ENCODE measurements at regions not wholly inside any gene's neighbourhood (a gene's known extent, or its start where the extent isn't known, plus 50 kb on each side); places are given as distances from the start of the nearest gene placed in this dataset.
"Not testable (repeated sequence)": the region's sequence is repeated elsewhere in the genome, so short reads cannot be mapped to it uniquely, and the experiment has no call there.

DNA sequence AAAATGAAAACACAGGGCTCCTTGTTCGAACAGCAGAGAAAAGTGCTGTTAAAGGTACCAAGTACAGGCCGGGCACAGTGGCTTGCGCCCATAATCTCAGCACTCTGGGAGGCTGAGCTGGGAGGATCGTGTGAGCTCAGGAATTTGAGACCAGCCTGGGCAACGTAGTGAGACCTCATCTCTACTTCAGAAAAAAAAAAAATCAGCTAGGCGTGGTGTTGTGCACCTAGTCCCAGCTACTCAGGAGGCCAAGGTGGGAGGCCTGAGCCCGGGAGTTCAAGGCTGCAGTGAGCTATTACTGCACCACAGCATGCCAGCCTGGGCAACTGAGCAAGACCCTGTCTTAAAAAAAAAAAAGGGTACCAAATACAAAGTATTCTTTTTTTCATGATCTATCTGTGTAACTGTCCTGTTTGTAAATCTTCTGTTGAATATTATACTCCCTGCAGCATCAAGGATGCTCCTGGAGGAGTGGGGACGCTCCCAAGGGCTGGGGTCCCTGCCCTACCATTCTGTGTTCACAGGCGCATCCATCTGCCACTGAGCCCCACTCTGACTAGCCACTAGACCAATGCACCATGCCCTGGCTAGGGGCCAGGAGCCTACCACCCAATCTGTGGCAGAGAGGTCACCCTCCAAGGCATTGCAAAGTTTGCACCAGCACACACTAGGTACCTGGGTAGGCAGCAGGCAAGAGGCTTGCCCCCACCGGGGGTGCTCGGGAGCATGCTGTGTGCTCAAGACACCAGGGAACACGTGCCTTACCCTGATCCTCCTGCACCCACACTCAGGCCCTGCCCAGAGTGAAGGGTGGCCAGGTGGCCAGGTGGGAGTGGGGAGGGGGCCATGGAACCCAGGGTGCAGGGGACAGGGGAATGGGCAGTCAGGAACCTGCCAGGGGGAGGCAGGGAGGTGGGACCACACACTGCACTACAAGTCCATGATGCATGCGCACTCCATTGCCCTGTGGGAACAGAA lies 67.3 kb upstream of the KMT2C start:
- DNase-seq: no peak

DNA sequence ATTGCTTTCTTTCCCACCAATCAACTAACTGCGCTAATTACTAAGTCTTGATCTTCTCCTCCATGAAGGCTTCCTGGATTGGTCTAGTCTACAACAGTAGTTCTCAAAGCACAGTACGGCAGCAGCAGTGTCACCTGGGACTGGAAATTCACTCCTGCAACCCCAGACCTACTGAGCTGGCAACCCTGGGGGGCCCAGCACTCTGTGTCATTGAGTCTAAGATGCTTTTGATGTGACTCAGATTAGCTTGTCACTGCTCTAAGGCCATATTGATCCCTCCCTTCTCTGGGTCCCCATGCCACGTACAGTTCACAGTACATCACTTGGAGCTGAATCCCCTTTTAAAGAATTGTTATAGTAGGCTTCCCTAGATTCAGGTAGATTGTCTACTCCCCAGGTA lies 65.7 kb upstream of the KMT2C start:
- DNase-seq: no peak

DNA sequence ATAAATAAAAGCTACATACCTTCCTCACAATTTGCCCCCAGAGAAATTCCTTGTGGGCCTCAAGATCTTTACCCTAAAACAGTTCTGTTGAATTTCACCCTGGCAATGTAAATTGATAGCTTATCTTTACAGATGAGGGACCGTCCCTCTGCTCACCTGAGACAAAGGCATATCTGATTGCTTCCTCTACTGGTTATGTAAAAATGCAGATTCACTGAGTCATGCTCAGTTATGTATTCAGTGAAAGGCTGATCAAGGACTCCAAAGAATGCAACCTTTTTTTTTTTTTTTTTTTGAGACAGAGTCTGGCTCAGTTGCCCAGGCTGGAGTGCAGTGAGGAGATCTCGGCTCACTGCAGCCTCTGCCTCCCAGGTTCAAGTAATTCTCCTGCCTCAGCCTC lies 64.2 kb upstream of the KMT2C start:
- not testable (repeated sequence) for DNase-seq

DNA sequence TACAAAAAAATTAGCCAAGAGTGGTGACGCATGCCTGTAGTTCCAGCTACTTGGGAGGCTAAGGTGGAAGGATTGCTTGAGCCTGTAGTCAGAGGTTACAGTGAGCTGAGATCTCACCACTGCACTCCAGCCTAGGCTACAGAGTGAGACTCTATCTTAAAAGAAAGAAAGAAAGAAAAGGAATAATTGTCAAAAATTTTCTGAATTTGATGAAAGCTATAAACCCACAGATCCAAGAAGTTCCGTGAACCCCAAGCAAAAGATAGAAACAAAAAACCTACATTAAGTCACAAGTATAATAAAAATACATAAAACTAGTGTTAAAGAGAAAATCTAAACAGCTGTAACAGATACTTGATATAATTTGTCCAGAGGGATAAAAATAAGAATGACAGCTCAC lies 60.1 kb upstream of the KMT2C start:
- DNase-seq: no peak

DNA sequence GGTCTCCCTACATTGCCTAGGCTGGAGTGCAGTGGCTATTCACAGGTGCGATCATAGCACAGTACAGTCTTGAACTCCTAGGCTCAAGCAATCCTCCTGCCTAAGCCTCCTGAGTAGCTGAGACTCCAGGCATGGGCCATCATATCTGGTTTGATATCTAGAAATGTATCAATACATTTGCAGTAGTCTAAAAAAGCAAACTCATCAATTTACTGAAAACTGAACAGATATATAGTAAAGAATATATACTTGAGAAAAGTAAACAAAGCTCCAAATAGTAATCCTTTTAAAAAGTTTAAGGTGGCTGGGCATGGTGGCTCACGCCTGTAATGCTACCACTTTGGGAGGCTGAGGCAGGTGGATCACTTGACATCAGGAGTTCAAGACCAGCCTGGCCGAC lies 57.1 kb upstream of the KMT2C start:
- DNase-seq: no peak

DNA sequence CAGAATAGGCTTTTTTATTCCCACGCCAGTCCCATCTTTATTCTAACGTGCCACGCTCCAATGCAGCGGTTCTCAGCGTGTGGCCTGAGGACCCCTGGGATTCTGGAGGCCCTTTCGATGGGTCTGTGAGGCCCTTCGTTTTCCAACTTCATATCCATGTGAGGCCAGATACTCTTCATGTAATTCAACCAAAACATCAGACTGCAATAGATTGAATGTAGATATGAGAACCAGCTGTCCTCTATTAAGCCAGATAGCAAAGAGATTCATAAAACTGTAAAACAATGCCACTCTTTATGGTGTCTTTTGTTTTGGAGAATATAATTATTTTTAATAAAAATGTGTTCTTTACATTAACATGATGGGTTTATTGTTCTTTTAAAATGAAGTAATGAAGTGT lies 53.2 kb upstream of the KMT2C start:
- no peak for DNase-seq

DNA sequence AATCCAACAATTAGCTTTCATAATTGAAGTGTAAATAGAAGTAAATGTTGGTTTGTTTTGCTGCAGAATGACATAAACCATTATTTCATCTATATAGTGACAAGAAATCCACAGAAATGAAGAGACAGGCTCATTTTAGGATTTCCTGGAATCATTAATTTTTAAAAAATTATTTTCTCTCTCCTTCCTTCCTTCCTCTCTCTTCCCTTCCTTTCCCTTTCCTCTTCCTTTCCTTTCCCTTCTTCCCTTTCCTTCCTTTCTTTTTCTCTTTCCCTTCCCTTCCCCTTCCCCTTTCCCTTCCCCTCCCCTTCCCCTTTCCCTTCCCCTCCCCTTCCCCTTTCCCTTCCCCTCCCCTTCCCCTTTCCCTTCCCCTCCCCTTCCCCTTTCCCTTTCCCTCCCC lies 51.2 kb upstream of the KMT2C start:
- no peak for DNase-seq

DNA sequence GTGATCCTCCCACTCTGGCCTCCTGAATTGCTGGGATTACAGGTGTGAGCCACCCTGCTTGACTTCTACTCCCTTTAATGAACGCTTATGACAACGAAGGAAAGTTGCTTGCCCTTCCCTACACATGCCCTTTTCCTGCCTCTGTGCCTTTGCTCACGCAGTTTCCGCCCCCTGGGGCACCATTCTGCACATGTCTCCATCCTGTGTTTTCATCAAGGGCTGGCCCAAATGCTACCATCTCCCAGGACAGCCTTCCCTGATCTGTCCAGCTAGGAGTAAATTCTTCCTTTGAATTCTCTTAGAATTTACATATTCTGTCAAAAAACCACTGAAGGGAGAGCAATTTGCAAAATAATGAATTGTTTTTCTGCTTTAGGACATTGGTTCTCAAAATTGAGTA lies 50.0 kb upstream of the KMT2C start:
- DNase-seq: no peak
